Transverse colon (tissue), 4 donors: ENCODE measurements at regions not wholly inside any gene's neighbourhood (a gene's known extent, or its start where the extent isn't known, plus 50 kb on each side); places are given as distances from the start of the nearest gene placed in this dataset.

Source experiments
- CTCF ChIP-seq, 5 experiments: fragments of 200-600 bp in 3 of 5; fragments of 450-650 bp in 2 of 5; sonication (generic) in 3 of 5; IDR thresholded peaks; 1 replicate in 2 of 5; 2 replicates in 3 of 5; pipeline ENCODE4 v1.5.1; 2016 to 2017; ENCODE audit warnings: antibody characterized with exemption in 5 of 5, inconsistent platforms in 3 of 5, mild to moderate bottlenecking in 2 of 5, moderate library complexity in 1 of 5
- POLR2A ChIP-seq: fragments of 450-650 bp; IDR thresholded peaks from one replicate; pipeline ENCODE4 v1.6.1; 2016; ENCODE audit warnings: antibody characterized with exemption, mild to moderate bottlenecking, moderate library complexity
- POLR2AphosphoS5 ChIP-seq, 3 donors: sonication (generic); formaldehyde crosslinking; IDR thresholded peaks; one replicate each; pipeline ENCODE4 v1.6.1; 2016; ENCODE audit warnings: antibody characterized with exemption in 3 of 3

GRCh38 chr5:52531105-52531504, 256.6 kb upstream of the ITGA1 start:
- TF ChIP-seq CTCF (IDR thresholded peaks at IDR 0.05): no peak
- TF ChIP-seq POLR2A: no peak
- TF ChIP-seq POLR2AphosphoS5 (IDR thresholded peaks at IDR 0.05): no peak
